IPS-20b (cell line): ENCODE measurements at regions not wholly inside any gene's neighbourhood (a gene's known extent, or its start where the extent isn't known, plus 50 kb on each side); places are given as distances from the start of the nearest gene placed in this dataset.

ENCODE experiments used
- H3K27ac ChIP-seq: one replicate; pipeline ENCODE4 v1.5.1; 2013; ENCODE audit warnings: low read length
- H3K27me3 ChIP-seq: 2 replicates; pipeline ENCODE4 v1.6.1; 2013; ENCODE audit warnings: mild to moderate bottlenecking, low read length, inconsistent platforms; ENCODE audit not compliant: insufficient read depth
- H3K36me3 ChIP-seq: 2 replicates; pipeline ENCODE4 v1.6.1; 2013; ENCODE audit warnings: low read depth, mild to moderate bottlenecking, inconsistent platforms, low read length, moderate library complexity; ENCODE audit not compliant: insufficient read depth
- H3K4me1 ChIP-seq: 2 replicates; pipeline ENCODE4 v1.6.1; 2013; ENCODE audit warnings: mild to moderate bottlenecking, control low read depth, inconsistent platforms, low read length, moderate library complexity; ENCODE audit not compliant: insufficient read depth
- H3K4me3 ChIP-seq: 2 replicates; pipeline ENCODE4 v1.5.1; 2013; ENCODE audit warnings: mild to moderate bottlenecking, low read length, inconsistent platforms
- H3K9ac ChIP-seq: 2 replicates; pipeline ENCODE4 v1.6.1; 2013; ENCODE audit warnings: low read depth, mild to moderate bottlenecking, inconsistent platforms, low read length, moderate library complexity
- H3K9me3 ChIP-seq: 2 replicates; pipeline ENCODE4 v1.6.1; 2013; ENCODE audit warnings: mild to moderate bottlenecking, low read depth, low read length, inconsistent platforms; ENCODE audit not compliant: insufficient read depth

- Histone ChIP-seq H3K4me1 (no peaks in the 10 kb centered on the region), H3K27me3 (no peaks in the 10 kb centered on the region), H3K27ac (no peak overlapping the region), H3K36me3 (no peaks in the 10 kb centered on the region), H3K9me3 (no peaks in the 10 kb centered on the region), H3K4me3 (no peak overlapping the region), H3K9ac (no peak overlapping the region)
Observed at GRCh38 chr7:156204820-156205219, 392.6 kb upstream of the SHH start.

GRCh38 chr7:156203923-156204322, 391.7 kb upstream of the SHH start:
- Histone ChIP-seq H3K9ac (no peak overlapping the region), H3K27me3 (no peaks in the 10 kb centered on the region), H3K9me3 (no peaks in the 10 kb centered on the region), H3K27ac (no peak overlapping the region), H3K36me3 (no peaks in the 10 kb centered on the region), H3K4me1 (no peaks in the 10 kb centered on the region), H3K4me3 (no peak overlapping the region)

- no peaks in the 10 kb centered on the region for H3K4me1 ChIP-seq
- H3K4me3 ChIP-seq = no peak overlapping the region
- no peak overlapping the region for H3K27ac ChIP-seq
- H3K27me3 ChIP-seq = no peaks in the 10 kb centered on the region
- H3K36me3 ChIP-seq = no peaks in the 10 kb centered on the region
- no peak overlapping the region for H3K9ac ChIP-seq
- H3K9me3 ChIP-seq = no peaks in the 10 kb centered on the region
Observed at GRCh38 chr7:156198277-156198676, 386.0 kb upstream of the SHH start.

GRCh38 chr7:156196649-156197048, 384.4 kb upstream of the SHH start:
- H3K4me1 ChIP-seq = no peaks in the 10 kb centered on the region
- no peaks in the 10 kb centered on the region for H3K27me3 ChIP-seq

GRCh38 chr7:156195276-156195675, 383.0 kb upstream of the SHH start:
- H3K4me3 ChIP-seq = no peak overlapping the region
- no peak overlapping the region for H3K9ac ChIP-seq
- no peaks in the 10 kb centered on the region for H3K4me1 ChIP-seq
- no peaks in the 10 kb centered on the region for H3K9me3 ChIP-seq
- H3K36me3 ChIP-seq = no peaks in the 10 kb centered on the region
- no peaks in the 10 kb centered on the region for H3K27me3 ChIP-seq
- no peak overlapping the region for H3K27ac ChIP-seq

More at GRCh38 chr7:156196649-156197048, 384.4 kb upstream of the SHH start:
- H3K27ac ChIP-seq = no peak overlapping the region
- no peak overlapping the region for H3K4me3 ChIP-seq
- no peaks in the 10 kb centered on the region for H3K9me3 ChIP-seq
- H3K36me3 ChIP-seq = no peaks in the 10 kb centered on the region
- H3K9ac ChIP-seq = no peak overlapping the region

GRCh38 chr7:156194813-156195212, 382.6 kb upstream of the SHH start:
- Histone ChIP-seq H3K27ac (no peak overlapping the region), H3K4me1 (no peaks in the 10 kb centered on the region), H3K27me3 (no peaks in the 10 kb centered on the region), H3K36me3 (no peaks in the 10 kb centered on the region), H3K4me3 (no peak overlapping the region), H3K9me3 (no peaks in the 10 kb centered on the region), H3K9ac (no peak overlapping the region)

GRCh38 chr7:156192921-156193320, 380.7 kb upstream of the SHH start:
- H3K9me3 ChIP-seq = no peaks in the 10 kb centered on the region; the same call in 1 of the 2 replicates
- no peaks in the 10 kb centered on the region for H3K4me1 ChIP-seq
- no peak overlapping the region for H3K9ac ChIP-seq
- H3K36me3 ChIP-seq = no peaks in the 10 kb centered on the region
- no peaks in the 10 kb centered on the region for H3K27me3 ChIP-seq
- H3K27ac ChIP-seq = no peak overlapping the region
- no peak overlapping the region for H3K4me3 ChIP-seq

GRCh38 chr7:156191090-156191489, 378.8 kb upstream of the SHH start:
- H3K9me3 ChIP-seq = peaks cover 10% of the 10 kb centered on the region
- H3K36me3 ChIP-seq = no peaks in the 10 kb centered on the region
- no peak overlapping the region for H3K9ac ChIP-seq
- no peaks in the 10 kb centered on the region for H3K27me3 ChIP-seq
- no peak overlapping the region for H3K4me3 ChIP-seq
- H3K4me1 ChIP-seq = no peaks in the 10 kb centered on the region
- no peak overlapping the region for H3K27ac ChIP-seq

- Histone ChIP-seq H3K27ac (no peak overlapping the region), H3K4me1 (no peaks in the 10 kb centered on the region), H3K27me3 (no peaks in the 10 kb centered on the region), H3K4me3 (no peak overlapping the region), H3K36me3 (no peaks in the 10 kb centered on the region), H3K9ac (no peak overlapping the region), H3K9me3 (peaks cover 18% of the 10 kb centered on the region)
Observed at GRCh38 chr7:156185076-156185475, 372.8 kb upstream of the SHH start.

GRCh38 chr7:156184164-156184563, 371.9 kb upstream of the SHH start:
- peaks cover 18% of the 10 kb centered on the region for H3K9me3 ChIP-seq
- no peaks in the 10 kb centered on the region for H3K27me3 ChIP-seq
- H3K36me3 ChIP-seq = no peaks in the 10 kb centered on the region
- H3K27ac ChIP-seq = no peak overlapping the region
- no peak overlapping the region for H3K4me3 ChIP-seq
- H3K4me1 ChIP-seq = no peaks in the 10 kb centered on the region
- H3K9ac ChIP-seq = no peak overlapping the region

GRCh38 chr7:156180451-156181229, 368.4 kb upstream of the SHH start:
- H3K27me3 ChIP-seq = no peaks in the 10 kb centered on the region

GRCh38 chr7:156179872-156180390, 367.7 kb upstream of the SHH start:
- peaks cover 6% of the 10 kb centered on the region for H3K9me3 ChIP-seq
- no peaks in the 10 kb centered on the region for H3K4me1 ChIP-seq
- H3K27me3 ChIP-seq = no peaks in the 10 kb centered on the region
- H3K4me3 ChIP-seq = no peak overlapping the region
- H3K36me3 ChIP-seq = no peaks in the 10 kb centered on the region
- H3K27ac ChIP-seq = no peak overlapping the region
- H3K9ac ChIP-seq = no peak overlapping the region

More at GRCh38 chr7:156180451-156181229, 368.4 kb upstream of the SHH start:
- no peak overlapping the region for H3K27ac ChIP-seq
- H3K9ac ChIP-seq = no peak overlapping the region
- H3K4me1 ChIP-seq = no peaks in the 10 kb centered on the region
- peaks cover 8% of the 10 kb centered on the region for H3K9me3 ChIP-seq
- no peaks in the 10 kb centered on the region for H3K36me3 ChIP-seq
- no peak overlapping the region for H3K4me3 ChIP-seq
